Natural killer cell (primary cell): ENCODE measurements at regions not wholly inside any gene's neighbourhood (a gene's known extent, or its start where the extent isn't known, plus 50 kb on each side); places are given as distances from the start of the nearest gene placed in this dataset.

Experiments used
- ATAC-seq, 3 donors: fragments of 150-1000 bp in 2 of 3; fragments of 200-7000 bp in 1 of 3; cut with Tn5 transposase; 1 replicate in 1 of 3; 2 replicates in 2 of 3; pipeline ENCODE4 v1.10.0; 2021; ENCODE audit warnings: mild to moderate bottlenecking in 2 of 3, moderate library complexity in 2 of 3
- DNase-seq, 2 donors: peaks; one replicate each; pipeline versions ENCODE4 v3.0.0 to v3.0.0-alpha.2; 2013 to 2021; ENCODE audit warnings: mixed read lengths in 1 of 2
- H3K27ac ChIP-seq: one replicate; pipeline ENCODE4 v1.5.1; 2013; ENCODE audit warnings: mild to moderate bottlenecking, low read length
- H3K27me3 ChIP-seq: one replicate; pipeline ENCODE4 v1.6.1; 2013; ENCODE audit warnings: low read length; ENCODE audit not compliant: control insufficient read depth, insufficient read depth
- H3K36me3 ChIP-seq: one replicate; pipeline ENCODE4 v1.6.1; 2013; ENCODE audit warnings: low read length; ENCODE audit not compliant: control insufficient read depth, insufficient read depth
- H3K4me1 ChIP-seq: one replicate; pipeline ENCODE4 v1.6.1; 2013; ENCODE audit warnings: low read length; ENCODE audit not compliant: control insufficient read depth, insufficient read depth
- H3K4me3 ChIP-seq: one replicate; pipeline ENCODE4 v1.5.1; 2013; ENCODE audit warnings: low read length
- H3K9me3 ChIP-seq: one replicate; pipeline ENCODE4 v1.6.1; 2013; ENCODE audit warnings: low read length; ENCODE audit not compliant: control insufficient read depth, insufficient read depth
- H3K27ac Mint-ChIP-seq, 2 donors: one replicate each; pipeline ENCODE4 v1.8.0; 2022; ENCODE audit warnings: mild to moderate bottlenecking in 2 of 2, mixed read lengths in 2 of 2, moderate library complexity in 1 of 2
- H3K27me3 Mint-ChIP-seq, 2 donors: one replicate each; pipeline ENCODE4 v1.8.0; 2022; ENCODE audit warnings: low read depth in 2 of 2, mixed read lengths in 2 of 2
- H3K36me3 Mint-ChIP-seq: one replicate; pipeline ENCODE4 v1.8.0; 2022; ENCODE audit warnings: mixed read lengths
- H3K4me1 Mint-ChIP-seq, 2 donors: one replicate each; pipeline ENCODE4 v1.8.0; 2022; ENCODE audit warnings: mixed read lengths in 2 of 2
- H3K4me3 Mint-ChIP-seq: one replicate; pipeline ENCODE4 v1.8.0; 2022; ENCODE audit warnings: mild to moderate bottlenecking, moderate library complexity, mixed read lengths
- H3K9me3 Mint-ChIP-seq, 2 donors: one replicate each; pipeline ENCODE4 v1.8.0; 2022; ENCODE audit warnings: mixed read lengths in 2 of 2
- CTCF ChIP-seq: fragments of 200-600 bp; IDR thresholded peaks from one replicate; pipeline ENCODE4 v1.8.0; 2022; ENCODE audit warnings: antibody characterized with exemption
- WGBS: methylation state at CpG from one replicate; pipeline ENCODE4 v1.1.7; 2013; ENCODE audit warnings: missing lambda C conversion rate; ENCODE audit not compliant: insufficient coverage; 5-methylcytosine and 5-hydroxymethylcytosine counted together
- intact Hi-C: fragments of 100-400 bp; cut with micrococcal nuclease; formaldehyde crosslinking; loops from one replicate; pipeline ENCODE4 v1.14.2; 2022

DNA sequence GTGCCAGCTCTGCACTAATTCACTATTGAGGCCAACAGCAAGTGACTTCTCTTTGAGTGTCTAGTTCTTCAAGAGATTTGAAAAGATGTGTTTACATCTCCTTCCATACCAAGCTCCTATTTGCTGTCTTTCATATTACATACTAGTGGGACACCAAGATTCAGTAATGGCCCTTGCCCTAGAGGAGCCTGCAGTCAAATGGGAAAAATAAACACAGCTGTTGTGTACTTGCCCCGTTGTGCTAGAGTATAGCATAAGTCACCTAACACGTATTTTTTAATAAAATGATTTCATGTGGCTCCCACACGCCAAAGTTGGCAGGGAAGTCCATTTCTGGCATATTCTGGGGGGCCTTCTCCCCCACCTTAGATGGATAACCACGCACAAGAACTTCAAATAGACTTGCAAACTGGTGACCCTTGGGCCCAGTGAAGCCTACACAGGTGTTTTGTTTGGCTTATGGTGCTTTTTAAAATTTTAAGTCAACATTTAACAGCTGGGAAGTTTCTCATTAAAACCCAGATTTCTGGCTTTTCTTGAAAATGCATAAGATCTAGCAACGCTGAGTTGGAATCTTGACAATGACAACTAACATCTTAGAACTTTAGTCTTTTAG lies 95.3 kb upstream of the LPP start:
- intact Hi-C loops = no loop called here
- Histone ChIP-seq H3K36me3 (no peaks in the 10 kb centered on the region), H3K4me1 (peaks cover 12% of the 10 kb centered on the region), H3K4me3 (no peak overlapping the region), H3K27me3 (no peaks in the 10 kb centered on the region), H3K27ac (no peak overlapping the region), H3K9me3 (no peaks in the 10 kb centered on the region)
- Mint-ChIP-seq H3K4me1 (peaks cover 11 to 22% of the 10 kb centered on the region in 2 donors), H3K4me3 (no peak overlapping the region), H3K36me3 (no peaks in the 10 kb centered on the region), H3K27ac (no peak overlapping the region), H3K9me3 (no peaks in the 10 kb centered on the region), H3K27me3 (no peaks in the 10 kb centered on the region)
- TF ChIP-seq CTCF = no peak
- 89% methylated on average over 4 of the region's 5 CpGs for WGBS
- no peak for ATAC-seq
- no peak for DNase-seq

GRCh38 chr3:188059351-188059750 lies 94.6 kb upstream of the LPP start:
- Histone ChIP-seq H3K36me3 (no peaks in the 10 kb centered on the region), H3K4me1 (peaks cover 12% of the 10 kb centered on the region), H3K4me3 (no peak overlapping the region), H3K9me3 (no peaks in the 10 kb centered on the region), H3K27ac (no peak overlapping the region), H3K27me3 (no peaks in the 10 kb centered on the region)
- WGBS = 100% methylated on average over 2 of the region's 3 CpGs
- H3K9me3 Mint-ChIP-seq = no peaks in the 10 kb centered on the region
- intact Hi-C loops = no loop called here
- H3K4me1 Mint-ChIP-seq = peaks cover 9 to 22% of the 10 kb centered on the region in 2 donors
- DNase-seq = no peak
- no peak overlapping the region for H3K4me3 Mint-ChIP-seq
- no peak for TF ChIP-seq CTCF
- H3K27me3 Mint-ChIP-seq = peaks cover 0 to 1% of the 10 kb centered on the region in 2 donors
- no peaks in the 10 kb centered on the region for H3K36me3 Mint-ChIP-seq
- no peak for ATAC-seq
- peak overlapping the region in 1 of 2 donors; percentile 21 for H3K27ac Mint-ChIP-seq

GRCh38 chr3:188060264-188060835 lies 93.6 kb upstream of the LPP start:
- H3K9me3 ChIP-seq = no peaks in the 10 kb centered on the region
- peaks cover 9 to 24% of the 10 kb centered on the region in 2 donors for H3K4me1 Mint-ChIP-seq
- no peak overlapping the region for H3K27ac ChIP-seq
- H3K36me3 ChIP-seq = no peaks in the 10 kb centered on the region
- H3K4me3 Mint-ChIP-seq = no peak overlapping the region
- intact Hi-C loops = no loop called here
- H3K4me3 ChIP-seq = no peak overlapping the region
- H3K27me3 Mint-ChIP-seq = peaks cover 0 to 5% of the 10 kb centered on the region in 2 donors
- DNase-seq (no peak), ATAC-seq (no peak)
- TF ChIP-seq CTCF = no peak
- H3K36me3 Mint-ChIP-seq = no peaks in the 10 kb centered on the region
- H3K4me1 ChIP-seq = peaks cover 12% of the 10 kb centered on the region
- H3K27ac Mint-ChIP-seq = peak overlapping the region in 1 of 2 donors; percentile 21
- H3K9me3 Mint-ChIP-seq = no peaks in the 10 kb centered on the region
- 95% methylated on average over 2 of the region's 2 CpGs for WGBS
- H3K27me3 ChIP-seq = no peaks in the 10 kb centered on the region
